MM.1S (cell line): ENCODE measurements at regions not wholly inside any gene's neighbourhood (a gene's known extent, or its start where the extent isn't known, plus 50 kb on each side); places are given as distances from the start of the nearest gene placed in this dataset.

ENCODE experiments used
- CTCF ChIP-seq: fragments of 300-600 bp; sonication (generic); IDR thresholded peaks from 2 replicates; pipeline ENCODE4 v1.5.1; 2016; ENCODE audit warnings: antibody characterized with exemption, low read length, mixed read lengths
- EZH2 ChIP-seq: fragments of 300-600 bp; sonication (generic); optimal IDR thresholded peaks from 2 replicates; pipeline ENCODE3; 2017; ENCODE audit warnings: low read depth, mild to moderate bottlenecking, antibody characterized with exemption, low read length, mixed read lengths
- EZH2phosphoT487 ChIP-seq: fragments of 300-600 bp; sonication (generic); IDR thresholded peaks from 2 replicates; pipeline ENCODE4 v1.6.1; 2018; ENCODE audit warnings: antibody characterized with exemption, low read length

GRCh38 chr6:154593122-154593521 lies 82.6 kb upstream of the CNKSR3 start:
- no peak for TF ChIP-seq CTCF
- TF ChIP-seq EZH2phosphoT487, result no peak
- TF ChIP-seq EZH2, result no peak
